Vagina (tissue), 2 donors: ENCODE measurements at regions not wholly inside any gene's neighbourhood (a gene's known extent, or its start where the extent isn't known, plus 50 kb on each side); places are given as distances from the start of the nearest gene placed in this dataset.

Experiments
- POLR2A ChIP-seq, 2 donors: fragments of 450-650 bp; IDR thresholded peaks; one replicate each; pipeline ENCODE4 v1.6.1; 2017; ENCODE audit warnings: antibody characterized with exemption in 2 of 2, mild to moderate bottlenecking in 2 of 2, moderate library complexity in 2 of 2
- POLR2AphosphoS5 ChIP-seq, 2 donors: sonication (generic); formaldehyde crosslinking; IDR thresholded peaks; one replicate each; pipeline ENCODE4 v1.9.0; 2017; ENCODE audit warnings: antibody characterized with exemption in 2 of 2, mild to moderate bottlenecking in 2 of 2, low read depth in 1 of 2; ENCODE audit not compliant: insufficient read depth in 1 of 2
- TF ChIP-seq, protein P1 (sequence below), 3 experiments: fragments of 450-650 bp in 2 of 3; fragments of 200-600 bp in 1 of 3; sonication (generic) in 1 of 3; IDR thresholded peaks; one replicate each; pipeline ENCODE4 v1.5.1; 2017 to 2019; ENCODE audit warnings: antibody characterized with exemption in 3 of 3, mild to moderate bottlenecking in 2 of 3, moderate library complexity in 2 of 3

DNA sequence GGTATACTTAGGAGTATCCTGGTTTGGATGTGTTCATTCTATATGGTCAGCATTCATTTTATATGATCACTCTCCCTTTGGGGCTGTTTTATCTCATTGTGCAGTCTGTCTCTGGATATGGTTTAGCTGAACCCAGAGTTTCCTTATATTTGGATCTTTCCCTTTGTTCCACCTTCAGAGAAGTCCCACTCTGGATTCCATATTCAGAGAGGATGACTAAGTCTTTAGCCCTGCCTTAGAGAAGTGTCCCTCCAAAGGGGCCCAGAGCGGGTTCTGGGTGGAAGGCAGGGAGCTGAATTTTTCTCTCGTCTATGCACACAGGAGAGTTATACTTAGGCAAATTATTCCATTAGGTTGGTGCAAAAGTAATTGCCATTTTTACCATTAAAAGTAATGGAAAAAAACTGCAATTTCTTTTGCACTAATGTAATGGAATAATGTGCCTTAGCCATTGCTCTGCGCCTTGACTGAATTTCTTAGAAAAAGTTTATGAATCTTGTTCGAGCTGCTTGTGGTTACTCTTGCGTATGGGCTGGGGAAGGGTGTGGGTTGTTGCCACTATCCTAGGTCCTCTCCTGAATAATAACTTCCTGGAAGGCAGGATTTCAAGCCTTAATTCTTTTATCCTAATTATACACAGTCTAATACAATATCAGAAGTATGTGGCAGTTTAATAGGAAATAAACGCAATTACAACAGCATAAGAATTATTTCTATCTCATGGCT, 74.2 kb upstream of the MTPN start:
- TF ChIP-seq, protein P1, sequence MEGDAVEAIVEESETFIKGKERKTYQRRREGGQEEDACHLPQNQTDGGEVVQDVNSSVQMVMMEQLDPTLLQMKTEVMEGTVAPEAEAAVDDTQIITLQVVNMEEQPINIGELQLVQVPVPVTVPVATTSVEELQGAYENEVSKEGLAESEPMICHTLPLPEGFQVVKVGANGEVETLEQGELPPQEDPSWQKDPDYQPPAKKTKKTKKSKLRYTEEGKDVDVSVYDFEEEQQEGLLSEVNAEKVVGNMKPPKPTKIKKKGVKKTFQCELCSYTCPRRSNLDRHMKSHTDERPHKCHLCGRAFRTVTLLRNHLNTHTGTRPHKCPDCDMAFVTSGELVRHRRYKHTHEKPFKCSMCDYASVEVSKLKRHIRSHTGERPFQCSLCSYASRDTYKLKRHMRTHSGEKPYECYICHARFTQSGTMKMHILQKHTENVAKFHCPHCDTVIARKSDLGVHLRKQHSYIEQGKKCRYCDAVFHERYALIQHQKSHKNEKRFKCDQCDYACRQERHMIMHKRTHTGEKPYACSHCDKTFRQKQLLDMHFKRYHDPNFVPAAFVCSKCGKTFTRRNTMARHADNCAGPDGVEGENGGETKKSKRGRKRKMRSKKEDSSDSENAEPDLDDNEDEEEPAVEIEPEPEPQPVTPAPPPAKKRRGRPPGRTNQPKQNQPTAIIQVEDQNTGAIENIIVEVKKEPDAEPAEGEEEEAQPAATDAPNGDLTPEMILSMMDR (IDR thresholded peaks at IDR 0.05): no peak
- TF ChIP-seq POLR2A (IDR thresholded peaks at IDR 0.05): no peak
- TF ChIP-seq POLR2AphosphoS5 (IDR thresholded peaks at IDR 0.05; ENCODE audit: insufficient read depth in 1 of 2, low read depth in 1 of 2): no peak
